NOMO-1 treated with dmso at 0.1 percent for 144 hours (cell line): ENCODE measurements at regions not wholly inside any gene's neighbourhood (a gene's known extent, or its start where the extent isn't known, plus 50 kb on each side); places are given as distances from the start of the nearest gene placed in this dataset.
"Not testable (repeated sequence)": the region's sequence is repeated elsewhere in the genome, so short reads cannot be mapped to it uniquely, and the experiment has no call there.

Source experiments
- DNase-seq: peaks from one replicate; lab custom pipeline; 2025; ENCODE audit not compliant: unreplicated experiment; lab: John Stamatoyannopoulos, UW

DNA sequence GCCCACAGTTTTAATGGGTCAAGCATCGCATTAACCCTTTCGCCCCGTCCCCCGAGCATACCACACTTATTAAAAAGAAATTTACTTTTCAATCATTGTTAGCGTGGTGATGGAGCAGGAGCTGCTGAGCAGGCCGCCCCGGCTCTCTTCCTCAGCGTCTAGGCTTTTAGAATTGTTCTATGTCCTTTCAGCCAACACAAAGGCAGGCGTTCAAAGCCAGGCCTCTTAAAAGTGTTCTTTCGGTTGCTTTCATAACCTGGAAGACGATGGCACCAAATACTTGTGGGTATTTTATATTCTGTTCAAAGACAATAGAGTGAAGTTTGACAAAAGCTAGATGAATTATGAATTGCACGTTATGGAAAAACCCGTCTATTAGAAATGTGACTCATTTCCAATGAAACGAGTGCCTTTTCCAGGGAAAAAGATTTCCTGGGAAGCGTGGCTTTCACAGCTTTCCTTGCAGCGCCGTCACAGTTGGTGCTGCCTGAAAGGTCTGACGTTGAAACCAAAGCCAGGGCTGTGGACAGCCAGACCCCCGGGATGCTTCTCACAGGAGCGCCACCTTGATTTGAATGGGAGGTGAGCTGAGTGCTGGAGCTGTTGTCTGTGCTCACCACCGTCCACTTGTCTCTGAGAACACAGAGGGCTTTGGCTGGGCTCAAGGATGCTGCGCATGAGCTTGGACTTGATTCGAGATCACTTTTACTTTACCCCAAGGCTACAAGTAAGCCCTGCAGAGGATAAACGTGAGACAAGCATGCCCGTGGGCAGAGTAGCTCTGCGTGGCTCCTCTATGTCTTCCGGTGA is 78.8 kb downstream of the SOX1 start:
- no peak for DNase-seq

DNA sequence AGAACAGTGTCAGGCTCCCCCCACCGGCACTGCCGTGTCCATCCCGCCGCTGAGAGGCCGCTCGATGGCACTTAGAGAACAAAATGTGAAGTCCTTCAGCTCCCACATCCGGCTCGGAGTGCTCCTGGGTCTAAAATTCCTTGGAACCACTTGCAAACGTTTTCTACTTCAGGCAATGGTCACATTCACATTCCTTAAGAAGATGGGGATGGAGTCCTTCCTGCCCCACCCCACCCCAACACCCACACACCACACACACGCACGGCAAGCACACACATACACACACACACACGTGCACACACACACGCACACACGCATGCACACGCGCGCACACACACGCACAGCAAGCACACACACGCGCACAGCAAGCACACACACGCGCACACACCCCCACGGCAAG is 83.4 kb downstream of the SOX1 start:
- no peak for DNase-seq

DNA sequence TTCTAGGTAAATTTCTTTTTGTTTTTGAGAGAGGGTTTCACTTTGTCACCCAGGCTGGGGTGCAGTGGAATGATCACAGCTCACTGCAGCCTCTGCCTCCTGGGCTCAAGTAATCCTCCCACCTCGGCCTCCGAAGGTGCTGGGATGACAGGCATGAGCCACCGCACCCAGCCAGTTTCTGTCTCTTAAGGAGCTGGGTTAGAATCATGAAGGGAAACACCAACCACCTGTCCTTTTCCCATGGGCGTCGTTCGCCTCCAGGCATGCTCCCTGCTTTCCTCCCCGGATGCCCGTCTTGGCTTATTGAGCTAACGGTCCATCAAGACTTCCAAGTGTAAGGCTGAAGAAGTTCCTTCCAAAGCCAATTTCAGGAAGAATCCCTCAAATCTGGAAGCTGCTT is 85.9 kb downstream of the SOX1 start:
- DNase-seq, result no peak

DNA sequence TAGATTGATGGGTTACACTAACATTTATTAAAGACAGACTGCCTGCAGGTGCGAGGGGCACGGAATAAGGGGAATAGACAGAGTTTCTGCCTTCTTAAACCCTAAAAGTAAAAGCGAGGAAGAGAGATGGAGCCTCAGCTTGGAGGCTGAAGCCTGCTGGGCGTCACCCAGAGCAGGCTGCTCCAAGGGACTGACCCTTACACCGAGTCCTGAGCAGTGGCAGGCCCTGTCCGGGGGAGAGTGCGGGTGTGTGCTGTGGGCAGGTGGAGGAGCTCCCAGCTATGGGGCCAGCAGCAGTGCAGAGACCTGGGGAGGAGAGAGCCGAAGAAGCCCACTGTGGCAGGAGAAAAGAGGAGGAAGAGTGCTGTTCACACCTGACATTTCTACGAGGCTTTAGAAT is 86.4 kb downstream of the SOX1 start:
- no peak for DNase-seq

DNA sequence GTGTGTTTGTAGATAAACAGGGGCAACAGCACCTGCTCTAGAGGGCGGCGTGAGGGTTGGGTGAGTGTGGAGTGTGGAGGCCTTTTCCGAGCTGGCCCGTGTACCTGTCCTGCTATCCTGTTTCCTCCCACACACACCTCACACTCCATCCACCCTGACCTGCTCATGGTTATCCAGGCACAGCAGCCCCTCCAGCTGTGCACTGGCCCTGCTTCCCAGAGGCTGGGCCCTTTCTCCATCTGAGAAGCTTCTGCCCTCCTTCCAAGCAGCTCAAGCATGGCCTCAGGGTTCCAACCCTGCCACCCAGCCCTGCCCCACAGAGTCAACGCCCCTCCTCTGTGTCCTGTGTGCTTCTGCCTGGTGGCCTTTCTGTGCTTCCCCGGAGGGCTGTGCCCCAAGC is 86.9 kb downstream of the SOX1 start:
- DNase-seq, result no peak

DNA sequence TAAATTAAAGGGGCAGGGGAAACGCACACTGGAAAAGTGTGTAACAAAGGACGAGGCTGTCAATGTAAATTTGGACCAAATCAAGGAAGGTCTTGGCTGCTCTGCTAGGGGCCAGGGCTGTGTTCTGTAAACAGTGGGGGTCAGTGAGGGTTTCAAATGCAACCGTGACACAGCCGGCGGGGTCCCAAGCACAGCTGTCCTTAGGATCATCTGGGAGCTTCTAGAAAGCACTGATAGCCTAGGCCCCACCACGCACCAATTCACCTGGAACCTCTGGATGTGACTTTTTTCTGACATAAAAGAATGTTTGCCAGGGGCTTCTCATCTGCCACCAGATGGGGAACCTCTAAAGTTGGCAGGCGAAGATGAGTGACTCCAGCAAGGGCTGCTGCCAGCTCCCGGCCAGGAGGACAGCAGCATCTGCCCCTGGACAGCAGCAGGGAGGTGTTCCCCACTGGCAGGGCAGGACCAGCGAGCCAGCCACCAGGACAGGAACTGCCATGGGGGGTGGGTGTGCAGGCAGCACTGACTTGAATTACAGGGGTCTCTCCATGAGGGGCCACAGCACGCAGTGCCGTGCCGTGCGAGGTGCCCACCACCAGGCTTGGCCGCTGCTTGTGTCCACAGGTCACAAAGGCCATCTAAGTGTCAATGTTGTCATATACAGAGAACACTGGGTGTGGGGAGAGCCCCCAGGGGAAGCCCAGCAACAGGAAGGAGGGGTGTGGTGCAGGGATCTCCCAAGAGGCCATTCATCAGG is 87.5 kb downstream of the SOX1 start:
- no peak for DNase-seq

DNA sequence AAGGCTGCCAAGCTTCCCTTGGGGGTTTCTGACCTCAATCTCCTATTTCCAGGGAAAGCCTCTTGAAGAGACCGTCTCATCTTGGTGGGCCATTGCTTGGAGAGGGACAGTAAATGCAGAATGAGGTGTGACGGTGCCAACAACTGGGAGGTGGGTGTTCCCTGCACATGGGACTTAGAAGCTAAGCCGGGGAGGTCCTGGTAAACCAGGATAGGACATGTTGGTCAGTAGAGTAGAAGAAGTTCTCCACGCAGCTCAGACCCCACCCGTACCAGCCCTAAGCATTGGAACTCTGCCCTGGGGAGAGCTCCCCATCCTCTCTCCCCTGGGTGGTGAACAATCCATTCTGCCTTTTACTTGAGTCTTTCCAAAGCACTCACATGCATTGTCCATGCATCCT is 92.0 kb downstream of the SOX1 start:
- DNase-seq, result no peak

DNA sequence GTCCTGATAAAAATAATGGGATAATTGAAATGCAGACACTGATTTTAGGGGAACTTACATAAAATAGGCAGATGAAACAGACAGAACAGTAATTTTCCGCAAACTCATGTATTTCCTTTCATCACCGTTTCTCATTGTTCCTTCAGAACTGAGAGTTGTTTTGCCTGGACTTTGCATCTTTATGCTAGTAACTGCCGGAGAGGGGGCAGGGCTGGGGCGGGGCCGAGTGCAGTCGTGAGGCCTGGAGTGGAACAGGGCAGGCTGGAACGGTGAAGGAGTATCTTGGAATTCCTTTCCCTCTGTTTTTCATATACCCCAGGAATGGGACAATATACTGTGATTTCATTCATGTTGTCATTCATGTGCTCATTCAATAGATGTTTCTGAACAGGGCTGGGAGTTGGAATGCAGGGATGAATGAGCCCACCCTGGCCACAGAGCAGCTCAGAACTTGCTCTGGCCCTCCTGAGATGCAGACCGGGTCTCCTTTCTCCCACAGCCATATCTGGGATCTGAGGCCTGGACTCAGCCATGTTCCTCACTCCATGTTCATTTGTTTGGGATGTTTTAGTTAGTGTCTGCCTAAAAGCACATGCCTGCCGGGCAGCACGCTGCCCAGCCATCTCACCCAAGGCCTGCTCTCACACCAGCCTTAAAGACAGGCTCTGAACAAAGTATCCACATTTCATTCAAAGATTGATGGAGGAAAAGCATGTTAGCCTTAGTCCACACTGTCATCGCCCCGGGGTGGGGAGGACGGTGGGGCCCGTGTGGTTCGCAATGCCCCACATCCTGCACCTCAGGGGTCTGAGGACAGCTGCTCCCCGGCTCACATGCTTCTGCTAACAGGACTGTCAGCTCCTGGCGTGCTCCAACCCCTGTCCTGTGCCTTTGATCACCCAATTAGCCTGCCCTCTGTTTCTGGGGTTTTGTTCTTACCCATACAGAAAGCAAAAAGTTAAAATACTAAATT is 92.9 kb downstream of the SOX1 start:
- no peak for DNase-seq

DNA sequence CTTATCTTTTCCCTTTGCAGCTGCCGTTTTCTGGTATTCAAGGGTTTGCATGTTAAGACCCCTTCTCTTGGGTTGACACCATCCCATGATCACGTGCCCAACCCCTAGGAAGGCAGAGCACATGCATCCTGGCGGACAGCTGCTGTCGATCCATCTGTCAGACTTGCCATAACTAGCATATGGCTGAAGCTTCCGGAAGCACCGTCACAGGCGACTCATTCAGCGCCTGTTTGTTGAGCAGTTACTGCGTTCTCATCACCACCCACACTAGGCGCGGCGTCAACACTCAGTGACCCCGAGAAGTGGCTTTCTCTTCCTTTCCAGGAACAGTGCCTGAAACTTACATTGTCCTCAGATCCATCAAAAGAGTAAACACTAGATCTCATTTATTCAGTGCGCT is 93.6 kb downstream of the SOX1 start:
- DNase-seq, result no peak

DNA sequence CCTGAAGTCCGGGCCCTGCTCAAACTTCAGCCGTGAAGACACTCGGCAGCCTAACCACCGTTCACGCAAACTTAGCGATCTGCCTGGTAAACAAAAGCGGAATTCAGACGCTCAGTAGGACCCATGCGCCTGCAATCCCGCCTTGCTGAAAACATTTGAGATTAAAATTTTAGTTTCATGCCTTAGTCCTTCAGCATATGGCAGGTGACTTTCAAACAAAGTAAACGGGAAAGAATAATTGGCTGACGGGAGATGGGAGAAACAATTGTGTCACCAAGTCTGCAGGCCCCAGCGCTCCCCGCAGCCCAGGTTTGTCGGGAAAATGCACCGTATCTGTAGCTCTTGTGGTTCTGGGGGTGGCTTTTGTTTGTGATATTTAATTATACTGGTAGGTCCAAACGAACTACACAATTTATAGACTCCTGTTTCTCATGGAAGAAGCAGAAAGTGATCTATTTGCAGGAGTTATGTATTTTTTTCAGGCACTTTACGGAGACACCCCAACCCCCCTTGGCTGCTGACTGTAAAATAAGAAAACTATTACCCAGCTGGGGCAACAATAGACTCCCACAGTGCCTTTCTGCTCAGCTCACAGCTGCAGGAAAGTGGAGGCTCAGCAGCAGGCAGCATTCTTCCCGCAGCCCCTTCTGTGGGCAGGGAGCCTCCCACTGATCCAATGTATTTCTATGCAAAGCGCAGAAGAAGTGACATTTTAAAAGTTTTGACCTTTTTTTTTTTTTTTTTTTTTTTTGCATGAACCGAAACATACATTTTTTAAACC is 94.8 kb downstream of the SOX1 start:
- no peak for DNase-seq

DNA sequence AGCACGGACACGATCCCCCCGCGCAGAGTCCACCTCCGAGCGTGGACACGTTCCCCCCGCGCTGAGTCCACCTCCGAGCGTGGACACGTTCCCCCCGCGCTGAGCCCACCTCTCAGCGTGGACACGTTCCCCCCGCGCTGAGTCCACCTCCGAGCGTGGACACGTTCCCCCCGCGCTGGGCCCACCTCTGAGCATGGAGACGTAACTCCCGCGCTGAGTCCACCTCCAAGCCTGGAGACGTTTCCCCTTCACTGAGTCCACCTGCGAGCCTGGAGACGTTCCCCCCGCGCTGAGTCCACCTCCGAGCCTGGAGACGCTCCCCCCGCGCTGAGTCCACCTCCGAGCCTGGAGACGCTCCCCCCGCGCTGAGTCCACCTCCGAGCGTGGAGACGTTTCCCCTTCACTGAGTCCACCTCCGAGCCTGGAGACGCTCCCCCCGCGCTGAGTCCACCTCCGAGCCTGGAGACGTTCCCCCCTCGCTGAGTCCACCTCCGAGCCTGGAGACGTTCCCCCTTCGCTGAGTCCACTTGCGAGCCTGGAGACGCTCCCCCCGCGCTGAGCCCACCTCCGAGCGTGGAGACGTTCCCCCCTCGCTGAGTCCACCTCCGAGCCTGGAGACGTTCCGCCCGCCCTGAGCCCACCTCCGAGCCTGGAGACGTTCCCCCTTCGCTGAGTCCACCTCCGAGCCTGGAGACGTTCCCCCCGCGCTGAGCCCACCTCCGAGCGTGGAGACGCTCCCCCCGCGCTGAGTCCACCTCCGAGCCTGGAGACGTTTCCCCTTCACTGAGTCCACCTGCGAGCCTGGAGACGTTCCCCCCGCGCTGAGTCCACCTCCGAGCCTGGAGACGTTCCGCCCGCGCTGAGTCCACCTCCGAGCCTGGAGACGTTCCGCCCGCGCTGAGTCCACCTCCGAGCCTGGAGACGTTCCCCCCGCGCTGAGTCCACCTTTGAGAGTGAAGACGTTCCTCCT is 97.0 kb downstream of the SOX1 start:
- not testable (repeated sequence) for DNase-seq

DNA sequence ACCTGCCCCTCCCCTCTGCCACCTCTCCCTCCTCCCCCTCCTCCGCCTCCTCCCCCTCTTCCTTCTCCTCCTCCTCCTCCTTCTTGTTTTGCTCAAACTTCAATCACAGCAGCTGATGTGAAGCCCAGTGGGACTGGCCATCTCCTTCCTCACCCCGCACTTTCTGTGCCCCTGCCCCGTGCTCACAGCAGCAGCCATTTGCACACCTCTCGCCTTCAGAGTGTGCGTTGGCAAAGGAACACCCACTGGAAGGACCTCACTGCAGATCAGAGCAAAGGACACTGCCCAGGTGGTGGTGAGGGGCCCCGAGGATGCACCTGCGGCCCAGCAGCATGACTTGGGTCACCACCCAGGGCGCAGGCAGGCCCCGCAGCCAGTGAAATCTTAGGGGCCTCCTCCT is 98.8 kb downstream of the SOX1 start:
- no peak for DNase-seq

DNA sequence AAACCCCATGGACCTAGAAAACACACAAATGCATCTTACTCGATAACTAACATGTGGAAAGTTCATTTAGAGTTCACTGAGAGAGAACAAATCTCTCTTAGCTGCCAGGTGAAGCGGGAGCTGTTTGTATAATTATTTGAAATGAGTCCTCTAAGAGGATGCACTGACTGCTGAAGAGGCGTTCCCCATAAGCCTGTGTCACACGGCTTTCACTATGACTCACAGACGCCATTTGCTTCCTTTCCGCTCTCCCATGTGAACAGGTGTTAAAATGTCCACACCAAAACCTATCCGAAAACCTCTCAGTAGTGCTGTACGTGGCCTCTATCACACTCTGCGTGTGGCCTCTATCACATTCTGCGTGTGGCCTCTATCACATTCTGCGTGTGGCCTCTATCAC is 101.8 kb downstream of the SOX1 start:
- DNase-seq, result no peak

DNA sequence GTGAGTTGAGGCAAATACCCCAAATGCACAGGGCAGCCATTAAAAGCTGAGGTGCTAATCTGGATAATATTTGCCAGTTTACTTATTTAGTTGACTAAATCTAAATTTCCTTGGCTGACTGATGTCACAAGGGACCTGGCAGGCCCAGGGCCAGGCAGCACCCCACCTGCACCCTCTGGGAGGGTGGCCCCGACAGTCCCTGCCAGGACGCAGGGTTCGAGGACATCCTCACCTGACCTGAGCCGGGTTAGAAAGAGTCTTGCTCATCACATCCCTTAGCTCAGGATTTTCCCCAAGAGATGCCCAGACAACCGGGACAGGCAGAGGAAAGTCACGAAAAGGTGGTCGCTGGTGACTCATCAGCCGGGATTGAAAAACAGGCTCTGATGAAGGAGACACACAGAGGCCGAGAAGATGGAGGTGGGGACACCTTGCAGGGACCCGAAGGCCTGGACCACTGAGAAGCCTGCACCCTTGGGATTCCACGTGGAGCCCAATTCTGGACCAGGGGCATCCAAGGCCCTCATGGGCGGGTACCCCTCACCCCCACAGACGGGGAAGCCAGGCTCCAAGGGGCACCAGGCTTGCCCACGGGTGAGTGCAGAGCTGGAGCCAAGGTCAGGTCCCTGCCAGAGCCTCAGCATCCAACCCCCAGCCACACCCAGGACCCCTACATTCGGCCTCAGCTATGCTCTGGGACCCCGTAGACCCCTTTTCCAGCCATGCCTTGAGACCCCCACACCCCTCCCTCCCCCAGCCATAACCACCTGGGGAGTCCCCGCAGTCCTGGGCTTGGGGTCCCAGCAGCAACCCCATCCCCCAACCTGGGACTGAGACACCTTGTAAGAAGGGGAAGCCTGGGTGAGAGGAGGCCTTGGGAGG is 103.2 kb downstream of the SOX1 start:
- DNase-seq, result no peak

DNA sequence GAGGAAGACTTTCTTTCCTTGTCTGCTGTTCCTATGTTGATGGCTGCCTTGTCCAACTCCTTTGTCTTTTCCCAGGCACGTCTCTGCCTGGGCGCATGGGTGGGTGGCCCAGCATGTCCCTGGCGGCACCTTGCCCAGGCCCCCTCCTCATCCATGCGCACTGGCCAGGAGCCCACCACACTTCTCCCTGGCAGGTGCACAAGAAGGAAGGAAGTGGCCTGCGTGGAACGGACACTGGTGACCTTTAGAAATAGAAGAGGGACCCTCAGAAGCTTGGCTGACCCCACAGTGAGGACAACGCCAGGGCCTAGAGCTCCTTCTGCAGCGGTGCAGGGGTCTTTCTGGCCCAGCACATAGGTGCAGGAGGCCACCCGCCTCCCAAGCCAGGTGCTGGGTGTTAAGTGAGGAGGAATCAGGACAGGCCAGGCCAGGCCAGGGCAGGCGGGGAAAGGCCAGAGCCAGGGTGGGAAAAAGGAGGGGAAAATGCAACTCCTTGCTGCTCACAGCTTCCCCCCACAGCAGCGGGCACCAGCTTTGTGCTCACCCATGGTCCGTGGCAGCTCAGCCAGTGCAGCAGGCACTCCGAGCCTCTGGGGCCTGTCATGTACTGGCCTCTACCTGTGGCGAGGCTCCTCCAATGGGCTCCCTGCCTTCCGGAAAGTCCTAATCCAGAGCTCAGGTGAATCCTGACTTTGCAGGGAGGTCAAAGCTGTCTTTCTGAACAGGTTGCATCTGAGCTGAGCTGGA is 104.0 kb downstream of the SOX1 start:
- no peak for DNase-seq

DNA sequence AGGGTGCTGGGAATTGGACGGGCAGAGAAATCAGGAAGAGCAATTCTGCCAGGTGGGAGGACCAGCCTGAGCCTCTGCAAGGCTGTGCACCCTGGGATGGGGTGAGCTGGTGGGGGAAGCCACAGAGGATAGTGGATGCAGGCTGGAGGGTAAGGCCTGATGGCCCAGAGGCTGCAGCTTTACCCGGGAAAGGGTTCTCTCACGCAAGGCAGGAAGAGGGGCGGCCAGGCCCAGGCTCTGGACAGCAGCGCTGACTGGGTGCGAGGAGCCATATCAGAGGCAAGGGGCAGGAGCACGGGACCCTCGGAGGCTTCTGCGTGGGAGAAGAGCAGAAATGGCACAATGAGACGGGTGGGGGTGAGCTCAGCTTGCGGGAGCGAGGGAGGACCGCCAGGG is 104.6 kb downstream of the SOX1 start:
- no peak for DNase-seq

DNA sequence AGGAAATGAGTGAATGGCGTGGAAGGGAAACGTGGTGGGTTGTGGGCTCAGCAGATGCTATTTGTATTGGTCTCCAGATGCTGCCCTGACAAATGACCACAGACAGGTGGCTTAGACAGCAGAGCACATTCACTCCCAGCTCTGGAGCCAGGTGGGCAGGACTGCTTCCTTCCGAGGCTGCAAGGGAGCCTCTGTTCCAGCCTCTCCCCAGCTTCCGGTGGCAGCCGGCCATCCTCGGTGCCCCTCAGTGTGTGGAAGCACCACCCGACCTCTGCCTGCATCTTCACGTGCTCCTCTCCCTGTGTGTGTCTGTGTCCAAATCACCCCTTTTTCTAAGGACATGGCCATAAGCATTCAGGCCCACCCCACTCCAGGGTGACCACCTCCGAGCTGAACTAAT is 105.1 kb downstream of the SOX1 start:
- no peak for DNase-seq
